ENCODE measurements at regions not wholly inside any gene's neighbourhood (a gene's known extent, or its start where the extent isn't known, plus 50 kb on each side); places are given as distances from the start of the nearest gene placed in this dataset.

DNA sequence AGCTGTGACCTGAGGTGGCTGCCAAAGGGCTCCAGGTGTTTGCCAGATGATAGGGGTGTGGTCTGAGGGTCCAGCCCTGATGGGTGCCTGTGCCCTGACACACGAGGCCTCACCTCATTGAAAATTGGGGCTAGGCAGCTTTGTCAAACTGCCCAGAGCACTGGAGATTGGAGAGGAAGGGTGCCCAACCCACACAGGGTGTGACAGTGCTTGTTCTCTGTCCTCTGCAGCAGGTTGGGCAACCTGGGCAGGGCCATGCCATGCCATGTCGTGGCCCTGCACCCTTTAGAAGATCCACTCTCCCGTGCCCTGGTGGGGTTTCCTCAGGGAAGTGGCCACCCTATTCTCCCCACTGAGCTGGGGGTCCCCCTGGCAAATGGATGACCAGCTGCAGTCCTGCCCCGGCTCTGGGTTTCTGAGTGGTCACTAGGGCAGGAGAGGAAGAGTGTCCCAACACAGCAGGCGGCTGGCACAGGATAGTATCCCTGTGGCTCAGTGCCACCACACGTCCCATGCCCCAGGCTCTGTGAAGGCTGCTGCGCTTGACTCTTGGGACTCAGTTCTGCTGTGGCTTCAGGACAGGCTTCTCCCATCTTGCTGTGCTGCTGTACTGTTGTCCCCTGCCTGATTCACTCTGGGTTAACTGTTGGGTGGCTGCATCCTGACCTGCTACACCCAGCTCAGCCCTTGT lies 100.8 kb upstream of the PITX1 start:
- no peak for DNase-seq

GRCh38 chr5:135133698-135134515 lies 99.9 kb upstream of the PITX1 start:
- DNase-seq, result no peak

GRCh38 chr5:135133181-135133580 lies 99.2 kb upstream of the PITX1 start:
- no peak for DNase-seq

- no peak for DNase-seq
Observed at GRCh38 chr5:135131801-135132680, 98.0 kb upstream of the PITX1 start.

DNA sequence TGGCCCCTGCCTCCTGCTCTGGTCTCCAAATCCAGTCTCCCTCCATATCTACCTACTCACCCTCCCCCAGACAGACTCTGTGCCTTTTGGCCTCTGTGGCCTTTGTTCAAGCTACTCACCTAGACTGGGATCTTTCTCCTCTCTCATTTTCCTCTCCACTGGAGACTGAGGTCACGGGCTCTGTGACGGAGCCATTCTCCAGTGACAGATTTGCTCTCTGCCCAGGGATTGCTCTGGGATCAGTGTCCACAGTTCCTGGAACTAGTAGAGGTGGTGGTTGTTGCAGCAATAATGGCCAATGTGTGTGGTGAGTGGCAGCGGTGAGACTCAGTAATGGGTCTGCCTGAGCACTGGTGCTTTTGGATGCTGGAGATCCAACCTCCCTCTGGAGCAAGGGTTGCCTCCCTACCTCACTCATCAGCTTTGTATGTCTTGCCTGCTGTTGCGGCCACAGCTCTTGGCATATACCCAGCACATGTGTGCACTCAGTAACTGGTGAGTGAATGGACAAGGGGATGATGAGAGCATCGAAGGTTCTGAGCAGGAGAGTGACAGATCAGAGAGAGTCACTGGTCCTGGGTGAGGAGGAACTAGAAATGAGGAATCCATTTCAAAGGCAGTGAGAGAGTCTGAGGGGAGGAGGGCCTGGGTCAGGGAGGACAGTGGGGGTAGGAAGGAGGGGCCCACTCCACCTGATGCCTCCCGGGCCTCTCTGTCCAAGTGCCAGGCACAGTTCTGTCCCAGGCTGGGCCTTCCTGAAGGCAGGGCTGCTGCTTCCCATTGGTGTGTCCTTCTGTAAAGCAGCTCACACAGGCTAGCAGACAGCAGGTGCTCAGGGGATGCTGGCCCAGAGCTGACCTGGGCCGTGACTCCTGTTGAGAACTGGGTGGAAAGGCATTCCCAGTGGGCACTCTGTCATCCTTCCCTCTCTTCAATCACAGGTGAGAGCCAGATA lies 96.5 kb upstream of the PITX1 start:
- DNase-seq, result no peak

- DNase-seq, result peak; percentile 43
Observed at GRCh38 chr5:135129307-135129706, 95.3 kb upstream of the PITX1 start.

GRCh38 chr5:135128361-135128760 lies 94.3 kb upstream of the PITX1 start:
- DNase-seq, result no peak

GRCh38 chr5:135127439-135128240 lies 93.6 kb upstream of the PITX1 start:
- peak; percentile 93 for DNase-seq

GRCh38 chr5:135126688-135127438 lies 92.8 kb upstream of the PITX1 start:
- DNase-seq, result no peak

GRCh38 chr5:135124724-135125123 lies 90.7 kb upstream of the PITX1 start:
- no peak for DNase-seq

GRCh38 chr5:135124128-135124527 lies 90.1 kb upstream of the PITX1 start:
- DNase-seq, result no peak

- DNase-seq, result no peak
Observed at GRCh38 chr5:135122797-135123196, 88.8 kb upstream of the PITX1 start.

DNA sequence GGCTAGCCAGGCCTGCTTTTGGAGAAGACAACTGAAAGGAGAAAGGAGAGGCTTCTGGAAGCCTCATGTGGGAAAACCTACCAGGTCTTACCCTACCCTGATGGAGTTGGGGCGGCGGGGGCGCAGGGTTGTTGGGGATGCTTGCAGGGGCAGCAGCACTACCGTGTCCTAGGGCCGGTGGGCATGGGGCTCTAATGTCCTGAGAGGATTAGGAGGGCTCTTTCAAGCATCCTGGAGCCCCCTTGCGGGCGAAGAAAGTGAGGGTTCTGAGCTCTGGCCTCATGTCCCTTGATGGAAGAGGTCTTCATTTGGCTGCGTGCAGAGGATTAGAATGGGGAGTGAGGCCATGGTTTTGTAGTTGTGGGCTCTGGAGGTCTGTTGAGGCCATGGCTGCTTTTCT lies 86.9 kb upstream of the PITX1 start:
- DNase-seq, result no peak

DNA sequence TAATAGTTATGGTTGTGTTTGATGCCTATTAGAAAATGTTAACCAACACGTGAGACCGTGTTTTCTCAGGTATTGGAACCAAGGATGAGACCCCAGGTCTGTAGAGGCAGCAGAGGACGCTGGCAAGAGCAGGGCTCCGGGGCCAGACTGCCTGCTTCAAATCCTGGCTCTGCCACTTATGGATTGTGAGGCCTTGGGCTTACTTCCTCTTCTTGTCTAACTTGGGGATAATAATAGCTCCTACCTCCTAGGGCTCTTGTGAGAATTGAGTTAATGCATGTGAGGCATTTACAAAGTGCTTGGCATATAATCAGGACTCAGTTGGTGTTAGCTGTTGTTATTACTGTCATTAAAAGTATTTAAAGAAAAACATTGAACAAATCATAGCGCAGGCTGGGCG lies 85.5 kb upstream of the PITX1 start:
- DNase-seq, result no peak

DNA sequence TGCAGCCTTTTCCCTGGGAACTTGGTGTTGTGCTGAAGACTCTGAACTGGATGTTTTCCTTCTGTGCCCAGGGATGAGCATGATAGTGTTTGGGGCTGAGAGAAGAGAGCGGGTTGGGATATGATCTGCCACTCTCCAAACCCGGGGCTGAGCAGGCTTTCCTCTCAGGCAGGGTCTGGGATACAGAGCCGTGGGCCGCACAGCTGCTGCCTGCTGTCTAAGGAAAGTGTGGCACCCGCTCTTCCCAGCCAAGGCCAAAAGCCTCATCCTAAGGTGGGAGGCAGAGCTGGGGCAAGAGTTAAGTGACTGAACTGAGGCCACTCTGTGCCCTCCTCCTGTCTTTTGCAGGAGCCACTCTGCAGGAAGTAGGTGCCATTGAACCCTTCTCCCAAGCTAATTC lies 83.6 kb upstream of the PITX1 start:
- no peak for DNase-seq

- DNase-seq, result no peak
Observed at GRCh38 chr5:135116160-135116561, 82.1 kb upstream of the PITX1 start.

DNA sequence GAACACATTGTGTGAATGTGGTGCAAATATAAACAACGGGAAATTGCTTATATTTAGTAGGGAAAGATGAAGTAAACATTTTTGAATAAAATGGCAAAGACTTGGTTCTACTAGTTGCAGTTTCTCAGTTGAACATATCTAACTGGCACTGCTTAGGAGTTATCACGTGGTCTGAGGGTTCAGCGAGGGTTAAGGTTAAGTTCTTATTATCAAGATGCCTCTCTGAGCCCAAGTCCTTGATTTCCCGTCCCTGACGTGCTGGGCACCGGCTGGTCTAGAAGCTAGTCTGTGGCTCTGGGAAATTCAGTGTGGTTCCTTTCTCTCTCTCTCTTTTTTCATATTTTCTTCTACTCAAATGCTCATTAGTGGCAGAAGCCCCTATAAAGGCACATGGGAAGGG lies 81.6 kb upstream of the PITX1 start:
- DNase-seq, result no peak

DNA sequence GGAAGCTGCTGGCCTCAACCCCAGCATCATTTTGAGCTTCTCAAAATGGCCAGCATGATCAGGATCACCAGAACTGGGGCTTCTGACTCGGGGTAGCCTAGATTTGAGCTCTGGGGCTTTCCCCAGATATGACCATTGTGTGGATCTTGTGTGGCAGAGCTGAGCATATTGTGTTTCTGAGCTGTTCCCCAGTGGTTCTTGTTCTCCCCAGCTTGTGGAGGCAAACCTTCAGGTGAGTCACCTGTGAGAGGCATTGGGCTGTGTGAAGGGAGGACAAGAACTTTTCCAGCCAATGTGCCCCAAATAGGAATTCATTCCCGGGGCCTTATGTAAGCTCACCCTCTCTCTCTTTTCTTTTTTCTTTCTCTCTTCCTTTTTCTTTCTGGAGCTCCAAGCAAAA lies 80.7 kb upstream of the PITX1 start:
- no peak for DNase-seq

DNA sequence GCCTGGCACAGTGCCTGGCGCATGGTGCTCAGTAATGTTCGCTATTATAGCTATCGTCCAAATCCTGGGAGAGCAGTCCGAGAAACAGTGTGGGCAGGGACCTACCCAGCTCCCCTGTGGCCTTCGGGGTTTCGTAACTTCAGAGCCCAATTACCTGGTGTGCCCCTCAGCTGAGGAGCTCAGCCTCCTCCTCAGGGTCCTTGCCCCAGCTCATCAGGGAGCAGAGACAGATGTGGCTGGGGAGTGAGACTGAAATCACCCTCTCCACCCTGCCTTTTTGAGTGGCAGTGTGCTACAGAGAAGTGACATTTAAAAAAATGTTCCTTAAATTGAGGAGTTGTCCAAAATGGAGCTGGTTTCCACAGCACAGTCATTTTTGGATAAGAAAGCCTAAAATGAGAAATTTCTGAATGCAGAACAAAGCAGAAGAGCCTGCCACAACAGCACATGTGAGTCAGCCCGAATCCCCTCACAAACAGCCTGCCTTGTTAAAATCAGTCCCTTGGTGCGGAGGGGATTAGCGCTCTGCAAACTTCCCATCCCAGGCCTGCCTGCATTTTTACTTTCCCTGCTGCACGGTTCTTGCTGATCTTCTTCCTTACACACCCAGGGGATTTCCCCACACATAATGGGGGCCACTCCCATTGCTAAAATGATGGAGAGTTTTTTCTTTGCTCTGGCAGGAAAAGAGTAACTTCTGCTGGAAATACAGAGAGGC lies 78.1 kb upstream of the PITX1 start:
- no peak for DNase-seq

Data from EL (cell line).